ENCODE measurements at regions not wholly inside any gene's neighbourhood (a gene's known extent, or its start where the extent isn't known, plus 50 kb on each side); places are given as distances from the start of the nearest gene placed in this dataset.

- Mint-ChIP-seq H3K9me3 (peaks cover 11% of the 10 kb centered on the region), H3K36me3 (ENCODE audit: insufficient read depth) (no peaks in the 10 kb centered on the region), H3K4me3 (no peak overlapping the region), H3K27me3 (ENCODE audit: low read depth) (no peaks in the 10 kb centered on the region), H3K4me1 (ENCODE audit: low read depth) (no peaks in the 10 kb centered on the region)
- DNase-seq (no peak), ATAC-seq (no peak)
Measured at GRCh38 chr5:104298518-104298917, 735.9 kb upstream of the NUDT12 start.

- Mint-ChIP-seq H3K36me3 (ENCODE audit: insufficient read depth) (no peaks in the 10 kb centered on the region), H3K4me1 (ENCODE audit: low read depth) (no peaks in the 10 kb centered on the region), H3K27me3 (ENCODE audit: low read depth) (no peaks in the 10 kb centered on the region), H3K9me3 (peaks cover 11% of the 10 kb centered on the region), H3K4me3 (no peak overlapping the region)
- ATAC-seq (no peak), DNase-seq (no peak)
Measured at GRCh38 chr5:104297076-104297475, 734.5 kb upstream of the NUDT12 start.

- no peak for ATAC-seq
- no peak overlapping the region for H3K4me3 Mint-ChIP-seq
- peaks cover 16% of the 10 kb centered on the region for H3K9me3 Mint-ChIP-seq
Measured at GRCh38 chr5:104295991-104296390, 733.4 kb upstream of the NUDT12 start.

DNA sequence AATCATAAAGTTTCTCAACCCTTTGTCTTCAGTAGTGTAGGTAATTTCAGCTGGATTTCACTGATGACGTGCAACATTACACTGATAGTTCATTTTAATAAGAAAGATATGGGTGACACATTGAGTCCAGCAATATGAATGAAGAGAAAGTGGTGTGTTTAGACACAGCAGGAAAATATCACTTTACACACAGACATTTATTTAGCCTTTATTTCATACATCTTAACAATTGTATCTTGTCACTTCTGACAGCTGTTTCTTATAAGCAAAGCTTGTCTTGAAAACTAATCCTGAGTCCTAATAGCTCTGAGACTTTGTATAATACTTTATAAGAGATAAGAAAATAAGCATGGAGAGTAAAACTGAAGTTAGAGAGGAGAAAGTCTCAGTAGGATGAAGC is 720.5 kb upstream of the NUDT12 start:
- no peak for DNase-seq
- no peak overlapping the region for H3K4me3 Mint-ChIP-seq
- no peaks in the 10 kb centered on the region for H3K36me3 Mint-ChIP-seq (ENCODE audit: insufficient read depth)
- no peaks in the 10 kb centered on the region for H3K27me3 Mint-ChIP-seq (ENCODE audit: low read depth)
- no peaks in the 10 kb centered on the region for H3K4me1 Mint-ChIP-seq (ENCODE audit: low read depth)
- H3K9me3 Mint-ChIP-seq = peaks cover 15% of the 10 kb centered on the region
- ATAC-seq = no peak

More at GRCh38 chr5:104295991-104296390, 733.4 kb upstream of the NUDT12 start:
- H3K27me3 Mint-ChIP-seq (ENCODE audit: low read depth) = no peaks in the 10 kb centered on the region
- H3K4me1 Mint-ChIP-seq (ENCODE audit: low read depth) = no peaks in the 10 kb centered on the region
- no peaks in the 10 kb centered on the region for H3K36me3 Mint-ChIP-seq (ENCODE audit: insufficient read depth)
- no peak for DNase-seq

- Mint-ChIP-seq H3K27me3 (ENCODE audit: low read depth) (no peaks in the 10 kb centered on the region), H3K4me3 (no peak overlapping the region), H3K9me3 (no peaks in the 10 kb centered on the region), H3K36me3 (ENCODE audit: insufficient read depth) (no peaks in the 10 kb centered on the region), H3K4me1 (ENCODE audit: low read depth) (no peaks in the 10 kb centered on the region)
- no peak for DNase-seq
- no peak for ATAC-seq
Measured at GRCh38 chr5:104273725-104274124, 711.1 kb upstream of the NUDT12 start.

- DNase-seq = no peak
- H3K4me1 Mint-ChIP-seq (ENCODE audit: low read depth) = no peaks in the 10 kb centered on the region
- peaks cover 8% of the 10 kb centered on the region for H3K9me3 Mint-ChIP-seq
- no peaks in the 10 kb centered on the region for H3K36me3 Mint-ChIP-seq (ENCODE audit: insufficient read depth)
- H3K4me3 Mint-ChIP-seq = no peak overlapping the region
- ATAC-seq = no peak
- no peaks in the 10 kb centered on the region for H3K27me3 Mint-ChIP-seq (ENCODE audit: low read depth)
Measured at GRCh38 chr5:104267320-104268015, 704.9 kb upstream of the NUDT12 start.

DNA sequence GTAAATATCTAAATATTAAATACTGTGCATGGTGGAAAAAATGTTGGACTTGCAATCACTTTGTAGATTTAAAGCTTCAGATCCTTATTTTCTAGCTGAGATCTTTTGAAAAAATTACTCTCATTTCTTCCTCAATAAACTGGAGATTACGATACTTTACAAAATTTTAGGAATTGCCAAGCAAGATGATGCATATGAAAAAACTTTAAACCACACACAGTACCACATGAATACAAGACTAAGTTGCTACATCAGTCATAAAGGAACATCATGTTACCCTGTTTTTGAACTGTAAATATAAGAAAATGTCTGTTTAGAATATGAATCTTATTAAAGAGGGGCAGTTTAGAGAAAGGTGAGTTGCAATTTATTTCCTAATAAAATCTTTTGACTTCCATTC is 703.6 kb upstream of the NUDT12 start:
- H3K36me3 Mint-ChIP-seq (ENCODE audit: insufficient read depth) = no peaks in the 10 kb centered on the region
- no peaks in the 10 kb centered on the region for H3K27me3 Mint-ChIP-seq (ENCODE audit: low read depth)
- no peaks in the 10 kb centered on the region for H3K4me1 Mint-ChIP-seq (ENCODE audit: low read depth)
- ATAC-seq (no peak), DNase-seq (no peak)
- H3K9me3 Mint-ChIP-seq = peaks cover 8% of the 10 kb centered on the region
- no peak overlapping the region for H3K4me3 Mint-ChIP-seq

- ATAC-seq (no peak), DNase-seq (no peak)
- peaks cover 8% of the 10 kb centered on the region for H3K9me3 Mint-ChIP-seq
- no peak overlapping the region for H3K4me3 Mint-ChIP-seq
- H3K4me1 Mint-ChIP-seq (ENCODE audit: low read depth) = no peaks in the 10 kb centered on the region
- H3K36me3 Mint-ChIP-seq (ENCODE audit: insufficient read depth) = no peaks in the 10 kb centered on the region
- H3K27me3 Mint-ChIP-seq (ENCODE audit: low read depth) = no peaks in the 10 kb centered on the region
Measured at GRCh38 chr5:104265531-104266140, 703.0 kb upstream of the NUDT12 start.

DNA sequence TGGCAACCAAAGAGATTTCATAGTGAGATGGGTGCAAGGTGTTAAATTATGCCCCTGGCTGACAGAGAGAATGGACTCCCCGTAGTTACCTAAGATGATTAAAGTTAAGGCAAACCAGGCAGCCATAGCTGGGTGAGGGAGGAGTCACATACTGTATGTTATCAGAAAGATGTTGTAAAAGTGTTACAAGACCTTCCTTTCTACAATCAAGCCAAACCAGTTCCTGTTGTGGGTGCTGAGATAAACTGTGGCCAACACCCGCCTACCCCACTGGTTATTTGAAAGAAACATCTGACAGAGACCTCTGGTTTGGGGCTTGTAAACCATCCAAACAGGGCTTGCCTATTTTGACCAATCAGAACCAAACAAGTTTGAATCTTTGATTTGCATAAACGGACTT is 684.7 kb upstream of the NUDT12 start:
- DNase-seq = no peak
- Mint-ChIP-seq H3K4me3 (no peak overlapping the region), H3K9me3 (peaks cover 7% of the 10 kb centered on the region), H3K27me3 (ENCODE audit: low read depth) (no peaks in the 10 kb centered on the region), H3K4me1 (ENCODE audit: low read depth) (no peaks in the 10 kb centered on the region), H3K36me3 (ENCODE audit: insufficient read depth) (no peaks in the 10 kb centered on the region)
- ATAC-seq = no peak

- no peak for DNase-seq
- Mint-ChIP-seq H3K4me1 (ENCODE audit: low read depth) (no peaks in the 10 kb centered on the region), H3K4me3 (no peak overlapping the region), H3K36me3 (ENCODE audit: insufficient read depth) (no peaks in the 10 kb centered on the region), H3K27me3 (ENCODE audit: low read depth) (no peaks in the 10 kb centered on the region), H3K9me3 (no peaks in the 10 kb centered on the region)
- no peak for ATAC-seq
Measured at GRCh38 chr5:104241046-104241445, 678.5 kb upstream of the NUDT12 start.

GRCh38 chr5:104237586-104237985 is 675.0 kb upstream of the NUDT12 start:
- Mint-ChIP-seq H3K9me3 (peaks cover under 1% of the 10 kb centered on the region), H3K36me3 (ENCODE audit: insufficient read depth) (no peaks in the 10 kb centered on the region), H3K4me1 (ENCODE audit: low read depth) (no peaks in the 10 kb centered on the region), H3K27me3 (ENCODE audit: low read depth) (no peaks in the 10 kb centered on the region), H3K4me3 (no peak overlapping the region)
- ATAC-seq (no peak), DNase-seq (no peak)

DNA sequence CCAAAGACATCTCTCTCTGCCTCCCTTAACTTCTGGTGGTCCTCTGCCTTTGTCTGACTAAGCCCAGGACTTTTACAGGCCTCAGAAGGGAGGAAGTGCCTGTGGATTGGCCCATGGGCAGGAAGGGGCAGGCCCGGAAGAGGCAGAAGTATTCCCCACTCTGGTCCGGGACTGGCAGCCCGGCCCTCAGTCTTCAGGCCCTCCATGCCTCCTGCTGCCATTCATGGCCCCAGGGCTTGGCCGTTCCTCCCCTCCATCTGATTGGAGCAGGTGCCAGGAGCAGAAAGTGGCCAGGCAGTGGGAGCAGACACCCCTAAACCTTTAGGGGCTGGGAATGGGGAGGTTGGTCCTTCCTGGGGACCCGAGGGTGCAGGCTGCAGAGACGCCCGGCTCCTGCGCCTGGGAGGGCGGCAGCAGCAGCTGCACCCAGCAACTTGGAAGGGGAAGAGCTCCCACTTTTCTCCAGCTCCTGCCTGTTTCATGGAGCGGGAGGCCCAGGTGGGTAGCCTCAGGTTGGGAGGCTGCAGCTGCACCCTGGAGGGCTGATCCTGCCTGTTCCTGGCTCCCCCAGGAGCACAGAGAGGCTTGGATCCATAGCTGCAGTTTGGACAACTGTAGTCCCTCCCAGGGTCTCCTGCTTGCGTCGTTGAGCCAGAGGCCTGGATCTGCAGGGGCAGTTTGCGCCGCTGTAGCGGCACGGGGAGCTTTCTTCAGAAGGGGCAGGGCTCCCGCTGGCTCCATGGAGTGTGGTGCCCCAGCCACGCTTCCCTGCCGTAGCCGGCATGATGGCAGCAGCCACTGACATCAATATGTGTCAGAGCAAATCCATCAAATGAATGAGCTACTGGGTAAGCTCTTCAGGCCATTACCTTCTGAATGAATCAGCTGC is 661.5 kb upstream of the NUDT12 start:
- no peak for DNase-seq
- ATAC-seq = no peak
- Mint-ChIP-seq H3K36me3 (ENCODE audit: insufficient read depth) (no peaks in the 10 kb centered on the region), H3K4me3 (no peak overlapping the region), H3K4me1 (ENCODE audit: low read depth) (no peaks in the 10 kb centered on the region), H3K9me3 (no peaks in the 10 kb centered on the region), H3K27me3 (ENCODE audit: low read depth) (no peaks in the 10 kb centered on the region)

- H3K36me3 Mint-ChIP-seq (ENCODE audit: insufficient read depth) = no peaks in the 10 kb centered on the region
- H3K4me3 Mint-ChIP-seq = no peak overlapping the region
- ATAC-seq = no peak
- H3K9me3 Mint-ChIP-seq = peaks cover 4% of the 10 kb centered on the region
- no peak for DNase-seq
- H3K4me1 Mint-ChIP-seq (ENCODE audit: low read depth) = no peaks in the 10 kb centered on the region
- no peaks in the 10 kb centered on the region for H3K27me3 Mint-ChIP-seq (ENCODE audit: low read depth)
Measured at GRCh38 chr5:104218200-104218599, 655.6 kb upstream of the NUDT12 start.

DNA sequence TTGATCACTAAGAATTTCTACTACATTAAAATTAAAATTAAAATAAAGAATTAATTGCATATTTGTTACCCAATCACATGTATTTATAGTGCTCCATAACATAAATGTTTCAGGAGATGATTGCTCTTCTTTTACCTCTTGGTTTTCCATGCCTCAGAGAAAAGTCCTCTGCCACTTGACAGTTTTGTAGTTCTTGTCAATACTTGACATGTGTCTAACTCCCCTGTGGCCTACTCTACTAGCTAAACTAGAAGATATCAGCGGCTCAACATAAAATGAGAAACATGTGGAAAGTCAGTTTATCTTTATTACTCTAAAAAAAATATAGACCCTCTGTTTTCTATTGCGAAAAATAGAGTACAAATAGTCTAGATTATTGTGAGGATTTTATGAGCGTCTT is 650.6 kb upstream of the NUDT12 start:
- H3K4me3 Mint-ChIP-seq = no peak overlapping the region
- no peaks in the 10 kb centered on the region for H3K36me3 Mint-ChIP-seq (ENCODE audit: insufficient read depth)
- DNase-seq (no peak), ATAC-seq (no peak)
- peaks cover 9% of the 10 kb centered on the region for H3K9me3 Mint-ChIP-seq
- H3K4me1 Mint-ChIP-seq (ENCODE audit: low read depth) = no peaks in the 10 kb centered on the region
- H3K27me3 Mint-ChIP-seq (ENCODE audit: low read depth) = no peaks in the 10 kb centered on the region

DNA sequence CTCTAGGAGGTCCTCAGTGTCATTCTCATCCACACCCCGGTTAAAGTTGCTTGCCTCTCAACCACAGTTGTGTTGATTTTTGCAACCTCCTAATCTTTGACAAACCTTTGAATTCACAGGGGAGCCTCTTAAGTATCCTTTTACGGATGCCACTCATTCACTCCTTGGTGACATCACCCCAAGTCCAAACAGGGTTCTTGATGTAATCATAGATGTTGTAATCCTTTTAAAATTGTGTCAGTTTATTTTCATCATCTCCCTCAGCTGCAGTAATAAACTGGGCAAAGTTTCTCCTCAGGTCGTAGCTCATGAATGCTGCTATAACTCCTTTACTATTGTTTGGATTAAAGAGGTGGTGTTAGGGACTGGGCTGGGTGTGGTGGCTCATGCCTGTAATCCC is 637.2 kb upstream of the NUDT12 start:
- H3K27me3 Mint-ChIP-seq (ENCODE audit: low read depth) = no peaks in the 10 kb centered on the region
- DNase-seq = no peak
- H3K4me1 Mint-ChIP-seq (ENCODE audit: low read depth) = no peaks in the 10 kb centered on the region
- H3K36me3 Mint-ChIP-seq (ENCODE audit: insufficient read depth) = no peaks in the 10 kb centered on the region
- peaks cover 4% of the 10 kb centered on the region for H3K9me3 Mint-ChIP-seq
- H3K4me3 Mint-ChIP-seq = no peak overlapping the region
- no peak for ATAC-seq
